Activated CD8-positive, alpha-beta T cell treated with anti-CD3 and anti-CD28 coated beads for 36 hours (primary cell): ENCODE measurements at regions not wholly inside any gene's neighbourhood (a gene's known extent, or its start where the extent isn't known, plus 50 kb on each side); places are given as distances from the start of the nearest gene placed in this dataset.
"Not testable (repeated sequence)": the region's sequence is repeated elsewhere in the genome, so short reads cannot be mapped to it uniquely, and the experiment has no call there.

Experiments
- ATAC-seq: fragments of 200-7000 bp; cut with Tn5 transposase; one replicate; pipeline ENCODE4 v1.10.0; 2021; ENCODE audit warnings: mild to moderate bottlenecking, moderate library complexity
- CTCF ChIA-PET: fragments of 350-600 bp; sonication (Branson Sonifier 250); formaldehyde crosslinking; loops from one replicate; lab custom pipeline; 2021; ENCODE audit warnings: antibody characterized with exemption; lab: Charles Lee
- POLR2A ChIA-PET: fragments of 350-600 bp; sonication (Branson Sonifier 250); formaldehyde crosslinking; loops from one replicate; lab custom pipeline; 2021; ENCODE audit warnings: antibody characterized with exemption; lab: Charles Lee
- DNase-seq: peaks from one replicate; pipeline ENCODE4 v3.0.0-alpha.2; 2020
- H3K27ac Mint-ChIP-seq: one replicate; pipeline ENCODE4 v1.8.0; 2021; ENCODE audit warnings: mild to moderate bottlenecking, mixed read lengths
- H3K27me3 Mint-ChIP-seq: one replicate; pipeline ENCODE4 v1.8.0; 2021; ENCODE audit warnings: mixed read lengths
- H3K36me3 Mint-ChIP-seq: one replicate; pipeline ENCODE4 v1.8.0; 2021; ENCODE audit warnings: low read depth, mixed read lengths
- H3K4me1 Mint-ChIP-seq: one replicate; pipeline ENCODE4 v1.8.0; 2021; ENCODE audit warnings: low read depth, mixed read lengths
- H3K4me3 Mint-ChIP-seq: one replicate; pipeline ENCODE4 v1.8.0; 2021; ENCODE audit warnings: mild to moderate bottlenecking, moderate library complexity, mixed read lengths
- H3K9me3 Mint-ChIP-seq: one replicate; pipeline ENCODE4 v1.8.0; 2021; ENCODE audit warnings: mixed read lengths
- intact Hi-C: fragments of 100-400 bp; cut with micrococcal nuclease; formaldehyde crosslinking; loops from one replicate; pipeline ENCODE4 v1.10.0; 2022
- TF ChIP-seq, protein P1 (sequence below): fragments of 200-600 bp; IDR thresholded peaks from one replicate; pipeline ENCODE4 v1.8.0; 2022; ENCODE audit warnings: antibody characterized with exemption, mild to moderate bottlenecking

DNA sequence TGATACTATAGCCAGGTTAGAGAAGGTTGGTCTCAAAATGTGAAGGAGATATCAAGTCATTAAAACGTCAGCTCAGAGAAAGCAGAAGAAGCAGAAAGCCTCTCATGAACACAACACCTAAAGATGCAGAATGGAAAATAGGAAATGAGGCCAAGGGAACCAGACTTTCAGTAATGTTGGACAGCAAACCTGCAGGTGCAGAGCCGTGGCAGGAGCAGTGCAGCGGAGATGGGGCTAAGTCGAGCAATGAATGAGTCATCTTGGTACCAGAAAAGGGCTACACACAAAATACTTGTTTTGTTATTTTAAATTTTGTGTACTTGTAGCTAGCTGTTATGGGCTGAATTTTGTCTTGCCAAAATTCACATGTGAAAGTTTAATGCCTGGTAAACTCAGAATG lies 479.6 kb upstream of the POM121L12 start:
- TF ChIP-seq, protein P1, sequence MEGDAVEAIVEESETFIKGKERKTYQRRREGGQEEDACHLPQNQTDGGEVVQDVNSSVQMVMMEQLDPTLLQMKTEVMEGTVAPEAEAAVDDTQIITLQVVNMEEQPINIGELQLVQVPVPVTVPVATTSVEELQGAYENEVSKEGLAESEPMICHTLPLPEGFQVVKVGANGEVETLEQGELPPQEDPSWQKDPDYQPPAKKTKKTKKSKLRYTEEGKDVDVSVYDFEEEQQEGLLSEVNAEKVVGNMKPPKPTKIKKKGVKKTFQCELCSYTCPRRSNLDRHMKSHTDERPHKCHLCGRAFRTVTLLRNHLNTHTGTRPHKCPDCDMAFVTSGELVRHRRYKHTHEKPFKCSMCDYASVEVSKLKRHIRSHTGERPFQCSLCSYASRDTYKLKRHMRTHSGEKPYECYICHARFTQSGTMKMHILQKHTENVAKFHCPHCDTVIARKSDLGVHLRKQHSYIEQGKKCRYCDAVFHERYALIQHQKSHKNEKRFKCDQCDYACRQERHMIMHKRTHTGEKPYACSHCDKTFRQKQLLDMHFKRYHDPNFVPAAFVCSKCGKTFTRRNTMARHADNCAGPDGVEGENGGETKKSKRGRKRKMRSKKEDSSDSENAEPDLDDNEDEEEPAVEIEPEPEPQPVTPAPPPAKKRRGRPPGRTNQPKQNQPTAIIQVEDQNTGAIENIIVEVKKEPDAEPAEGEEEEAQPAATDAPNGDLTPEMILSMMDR = no peak
- Mint-ChIP-seq H3K36me3 (no peaks in the 10 kb centered on the region), H3K27ac (no peak overlapping the region), H3K4me1 (no peaks in the 10 kb centered on the region), H3K4me3 (no peak overlapping the region), H3K27me3 (no peaks in the 10 kb centered on the region), H3K9me3 (peaks cover 6% of the 10 kb centered on the region)
- CTCF ChIA-PET = no interaction called here
- intact Hi-C loops = no loop called here
- no peak for DNase-seq
- no peak for ATAC-seq
- POLR2A ChIA-PET = no interaction called here

DNA sequence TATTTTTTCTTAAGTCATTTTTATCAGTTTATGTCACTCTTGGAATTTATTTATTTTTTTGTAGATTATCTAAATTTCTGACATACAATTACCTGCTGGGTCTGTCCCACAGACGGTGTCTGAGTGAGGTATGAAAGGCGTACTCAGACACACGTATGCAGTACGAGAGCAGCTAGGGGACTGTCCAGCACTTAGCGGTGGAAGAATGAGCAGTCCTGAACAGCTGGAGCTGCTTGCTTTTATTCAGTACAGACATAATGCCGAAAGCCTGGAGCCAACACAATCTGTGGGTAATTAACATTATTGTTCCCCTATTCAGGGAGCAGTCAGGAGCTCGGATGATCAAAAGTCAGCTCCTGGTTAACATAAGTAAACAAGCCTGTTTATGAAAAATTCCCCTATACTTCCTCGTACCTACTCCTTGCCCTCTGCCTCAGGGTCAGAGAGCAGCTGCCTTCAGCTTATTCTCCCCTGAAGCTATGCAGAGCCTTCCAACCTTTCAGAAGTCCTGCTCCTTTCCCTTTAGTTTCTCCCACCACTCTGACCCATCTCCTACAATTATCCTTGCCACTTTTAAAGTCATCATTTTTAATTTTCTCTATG lies 488.0 kb upstream of the POM121L12 start:
- ATAC-seq = no peak
- peaks cover 6% of the 10 kb centered on the region for H3K9me3 Mint-ChIP-seq
- TF ChIP-seq, protein P1 = no peak
- no peaks in the 10 kb centered on the region for H3K36me3 Mint-ChIP-seq
- ChIA-PET CTCF (no interaction called here), POLR2A (no interaction called here)
- no peaks in the 10 kb centered on the region for H3K4me1 Mint-ChIP-seq
- intact Hi-C loops = no loop called here
- no peak overlapping the region for H3K4me3 Mint-ChIP-seq
- H3K27me3 Mint-ChIP-seq = no peaks in the 10 kb centered on the region
- no peak for DNase-seq
- H3K27ac Mint-ChIP-seq = no peak overlapping the region

DNA sequence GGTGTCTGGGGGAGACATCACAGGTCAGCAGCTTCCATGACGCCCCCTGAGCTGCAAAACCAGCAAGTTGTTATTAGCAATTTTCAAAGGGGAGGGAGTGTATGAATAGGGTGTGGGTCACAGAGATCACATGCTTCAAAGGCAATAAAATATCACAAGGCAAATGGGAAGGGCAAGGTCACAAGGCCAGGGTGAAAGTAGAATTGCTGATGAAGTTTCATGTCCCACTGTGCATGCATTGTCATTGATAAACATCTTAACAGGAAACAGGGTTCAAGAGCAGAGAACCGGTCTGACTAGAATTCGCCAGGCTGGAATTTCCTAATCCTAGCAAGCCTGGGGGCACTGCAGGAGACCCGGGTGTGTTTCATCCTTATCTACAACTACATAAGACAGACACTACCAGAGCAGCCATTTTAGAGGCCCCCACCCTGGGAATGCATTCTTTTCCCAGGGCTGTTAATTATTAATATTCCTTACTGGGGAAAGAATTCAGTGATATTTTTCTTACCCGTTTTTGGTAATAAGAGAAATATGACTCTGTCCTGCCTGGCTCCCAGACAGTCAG lies 494.2 kb upstream of the POM121L12 start:
- ATAC-seq, H3K36me3 Mint-ChIP-seq, H3K4me3 Mint-ChIP-seq, intact Hi-C loops, H3K27ac Mint-ChIP-seq, H3K4me1 Mint-ChIP-seq, CTCF ChIA-PET, POLR2A ChIA-PET, DNase-seq, H3K9me3 Mint-ChIP-seq, H3K27me3 Mint-ChIP-seq: not testable (repeated sequence)

DNA sequence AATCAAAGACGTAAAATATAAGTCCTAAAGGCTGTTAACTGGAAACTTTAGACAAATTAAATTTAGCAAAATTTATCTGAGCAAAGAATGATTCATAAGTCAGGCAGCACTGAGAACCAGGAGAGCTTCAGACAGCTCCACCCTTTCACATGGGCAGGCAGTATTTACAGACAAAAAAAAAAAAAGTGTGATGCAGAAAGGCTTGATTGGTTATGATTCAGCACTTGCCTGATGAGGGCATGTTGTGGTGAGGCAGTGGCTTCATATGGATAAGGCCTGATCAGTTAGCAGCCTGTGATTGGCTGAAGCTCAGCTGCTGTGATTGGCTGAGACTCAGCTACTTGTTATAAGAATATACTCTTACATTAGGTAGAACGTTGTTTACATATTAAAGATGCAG lies 495.4 kb upstream of the POM121L12 start:
- H3K4me1 Mint-ChIP-seq = no peaks in the 10 kb centered on the region
- ChIA-PET CTCF (no interaction called here), POLR2A (no interaction called here)
- no peaks in the 10 kb centered on the region for H3K36me3 Mint-ChIP-seq
- no peak overlapping the region for H3K27ac Mint-ChIP-seq
- peak; percentile 2 for DNase-seq
- intact Hi-C loops = no loop called here
- peaks cover 10% of the 10 kb centered on the region for H3K9me3 Mint-ChIP-seq
- no peaks in the 10 kb centered on the region for H3K27me3 Mint-ChIP-seq
- no peak for ATAC-seq
- TF ChIP-seq, protein P1 = no peak
- no peak overlapping the region for H3K4me3 Mint-ChIP-seq

DNA sequence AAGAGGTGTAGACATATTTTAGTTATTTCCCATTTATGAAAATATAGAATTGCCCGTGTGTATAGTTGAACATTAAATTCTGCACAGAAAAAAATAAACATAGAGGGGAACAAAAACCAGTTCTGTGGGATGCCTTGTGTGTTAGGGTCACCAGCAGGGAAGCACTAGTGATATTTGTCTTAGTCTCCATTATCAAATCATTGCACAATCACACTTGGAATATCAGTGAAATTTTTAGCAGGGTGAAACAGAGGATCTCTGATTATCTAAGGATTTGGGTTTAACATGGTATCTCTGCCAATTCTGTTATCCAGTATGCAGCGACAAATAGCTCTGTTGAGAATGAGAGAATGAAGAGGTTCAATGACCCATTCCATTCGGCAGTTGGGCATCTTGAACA lies 496.0 kb upstream of the POM121L12 start:
- Mint-ChIP-seq H3K27me3 (no peaks in the 10 kb centered on the region), H3K9me3 (peaks cover 8% of the 10 kb centered on the region), H3K4me1 (no peaks in the 10 kb centered on the region), H3K4me3 (no peak overlapping the region), H3K36me3 (no peaks in the 10 kb centered on the region), H3K27ac (no peak overlapping the region)
- no peak for DNase-seq
- CTCF ChIA-PET = no interaction called here
- TF ChIP-seq, protein P1 = no peak
- POLR2A ChIA-PET = no interaction called here
- ATAC-seq = no peak
- intact Hi-C loops = no loop called here
